ENCODE measurements at regions not wholly inside any gene's neighbourhood (a gene's known extent, or its start where the extent isn't known, plus 50 kb on each side); places are given as distances from the start of the nearest gene placed in this dataset.

GRCh38 chr18:41666231-41666630, 288.8 kb upstream of the PIK3C3 start:
- no peak overlapping the region for H4K91ac ChIP-seq (replicated peaks; ENCODE audit: insufficient read length, low read length)
- no peak overlapping the region for H2BK5ac ChIP-seq (ENCODE audit: low read depth, low read length)
- H4K20me1 ChIP-seq (replicated peaks in 1 of 2; ENCODE audit: control insufficient read depth in 1 of 2, insufficient read depth in 2 of 2, low read length in 2 of 2): no peaks in the 10 kb centered on the region

More at GRCh38 chr18:41666231-41666630, 288.8 kb upstream of the PIK3C3 start:
- Histone ChIP-seq H2AK5ac (ENCODE audit: low read depth, low read length) (no peak overlapping the region), H3K4ac (replicated peaks; ENCODE audit: insufficient read length, low read depth, low read length) (no peak overlapping the region), H3K9me3 (ENCODE audit: insufficient read depth in 2 of 2, low read depth in 1 of 2, low read length in 1 of 2) (no peaks in the 10 kb centered on the region), H3K79me2 (ENCODE audit: control insufficient read depth in 1 of 2, insufficient read depth in 2 of 2, low read length in 2 of 2) (no peaks in the 10 kb centered on the region), H3K27me3 (replicated peaks in 1 of 4; ENCODE audit: control insufficient read depth in 3 of 4, extremely low read depth in 1 of 4, insufficient read depth in 3 of 4, low read length in 3 of 4) (peaks cover 0 to 1% (median 0%) of the 10 kb centered on the region in 4 experiments; a peak in 1 of 7 replicates), H3K36me3 (ENCODE audit: control insufficient read depth in 2 of 4, insufficient read depth in 4 of 4, low read length in 3 of 4) (no peaks in the 10 kb centered on the region), H2BK15ac (ENCODE audit: low read length) (no peak overlapping the region), H3K4me2 (ENCODE audit: insufficient read depth in 1 of 2, low read depth in 2 of 2, low read length in 2 of 2) (no peak overlapping the region), H3K4me3 (ENCODE audit: extremely low read depth in 1 of 4, insufficient read depth in 2 of 4, low read depth in 3 of 4, low read length in 4 of 4) (no peak overlapping the region), H4K8ac (ENCODE audit: extremely low read depth, insufficient read depth, low read length) (no peak overlapping the region), H3K23me2 (ENCODE audit: low read depth, low read length) (no peaks in the 10 kb centered on the region), H2BK20ac (ENCODE audit: low read length) (no peak overlapping the region), H3K4me1 (replicated peaks in 1 of 4; ENCODE audit: control insufficient read depth in 3 of 4, insufficient read depth in 4 of 4, low read length in 3 of 4) (no peaks in the 10 kb centered on the region), H3K18ac (ENCODE audit: extremely low read depth, low read length) (no peak overlapping the region), H3K9ac (replicated peaks in 1 of 4; ENCODE audit: extremely low read depth in 1 of 4, low read depth in 3 of 4, low read length in 3 of 4) (no peak overlapping the region), H3K27ac (ENCODE audit: low read depth, low read length) (no peak overlapping the region), H2AFZ (ENCODE audit: low read length) (no peak overlapping the region), H4K5ac (ENCODE audit: insufficient read length, low read depth, low read length) (no peak overlapping the region), H2BK12ac (ENCODE audit: low read depth, low read length) (no peak overlapping the region), H3K56ac (replicated peaks; ENCODE audit: insufficient read length, low read depth, low read length) (no peak overlapping the region), H3K23ac (ENCODE audit: insufficient read length) (no peak overlapping the region), H2BK120ac (replicated peaks; ENCODE audit: low read depth, low read length) (no peak overlapping the region), H3K14ac (ENCODE audit: insufficient read length) (no peak overlapping the region), H3K79me1 (ENCODE audit: low read depth, low read length) (no peaks in the 10 kb centered on the region)
- FAIRE-seq (no peak), DNase-seq (ENCODE audit: low read depth in 1 of 2, low spot score in 2 of 2) (no peak)
- ChIA-PET POLR2A (ENCODE audit: partially characterized antibody) (no interaction called here), CTCF (ENCODE audit: partially characterized antibody) (interaction anchor here (1.3 kb wide), 1 partner anchor 16 kb away, joined by 4 read pairs; no protein-coding TSS in a partner anchor)
- TF ChIP-seq NANOG (IDR thresholded peaks at IDR 0.05; ENCODE audit: insufficient read depth, low read depth, low read length, poor library complexity, severe bottlenecking) (no peak), SP2 (IDR thresholded peaks at IDR 0.05; ENCODE audit: low read length) (no peak), CBX5 (IDR thresholded peaks at IDR 0.05; ENCODE audit: low read depth, low read length) (no peak), BACH1 (IDR thresholded peaks at IDR 0.05; ENCODE audit: low read length) (no peak), ZNF274 (IDR thresholded peaks at IDR 0.05; ENCODE audit: borderline replicate concordance, extremely low read depth, low read length) (no peak), KDM1A (IDR thresholded peaks at IDR 0.05; ENCODE audit: borderline replicate concordance, low read length) (no peak), SIX5 (IDR thresholded peaks at IDR 0.05; ENCODE audit: low read depth, low read length) (no peak), POLR2AphosphoS5 (IDR thresholded peaks at IDR 0.05; ENCODE audit: low read depth, low read length) (no peak), KDM4A (IDR thresholded peaks at IDR 0.05; ENCODE audit: low read depth, low read length, severe bottlenecking) (no peak)

Data from H1 (cell line).